Vagina (tissue), 2 donors: ENCODE measurements at regions not wholly inside any gene's neighbourhood (a gene's known extent, or its start where the extent isn't known, plus 50 kb on each side); places are given as distances from the start of the nearest gene placed in this dataset.

ENCODE experiments used
- DNase-seq, 2 donors: peaks; one replicate each; pipeline ENCODE4 v3.0.0-alpha.2; 2017; ENCODE audit errors: extremely low spot score in 2 of 2
- H3K27ac ChIP-seq: fragments of 200-600 bp; sonication (generic); one replicate; pipeline ENCODE4 v1.5.1; 2019
- H3K27me3 ChIP-seq: fragments of 200-600 bp; sonication (generic); one replicate; pipeline ENCODE4 v1.5.1; 2019
- H3K36me3 ChIP-seq, 2 donors: fragments of 200-600 bp; sonication (generic); one replicate each; pipeline ENCODE4 v1.5.1; 2017 to 2019
- H3K4me1 ChIP-seq: fragments of 200-600 bp; sonication (generic); one replicate; pipeline ENCODE4 v1.5.1; 2019
- H3K4me3 ChIP-seq, 2 donors: fragments of 200-600 bp; sonication (generic); 1 replicate in 1 of 2; 2 replicates in 1 of 2; pipeline ENCODE4 v1.5.1; 2016 to 2019
- H3K9me3 ChIP-seq: fragments of 200-600 bp; sonication (generic); one replicate; pipeline ENCODE4 v1.5.1; 2019
- CTCF ChIP-seq, 3 experiments: fragments of 450-650 bp in 2 of 3; fragments of 200-600 bp in 1 of 3; sonication (generic) in 1 of 3; IDR thresholded peaks; one replicate each; pipeline ENCODE4 v1.5.1; 2017 to 2019; ENCODE audit warnings: antibody characterized with exemption in 3 of 3, mild to moderate bottlenecking in 2 of 3, moderate library complexity in 2 of 3
- POLR2A ChIP-seq, 2 donors: fragments of 450-650 bp; IDR thresholded peaks; one replicate each; pipeline ENCODE4 v1.6.1; 2017; ENCODE audit warnings: antibody characterized with exemption in 2 of 2, mild to moderate bottlenecking in 2 of 2, moderate library complexity in 2 of 2
- POLR2AphosphoS5 ChIP-seq, 2 donors: sonication (generic); formaldehyde crosslinking; IDR thresholded peaks; one replicate each; pipeline ENCODE4 v1.9.0; 2017; ENCODE audit warnings: antibody characterized with exemption in 2 of 2, mild to moderate bottlenecking in 2 of 2, low read depth in 1 of 2; ENCODE audit not compliant: insufficient read depth in 1 of 2
- intact Hi-C: fragments of 100-400 bp; cut with DNase I; formaldehyde crosslinking; loops from one replicate; pipeline ENCODE4 v1.15.1; 2023

GRCh38 chr3:168552251-168552650 is 456.5 kb upstream of the GOLIM4 start:
- Histone ChIP-seq H3K36me3 (no peaks in the 10 kb centered on the region), H3K27ac (no peak overlapping the region), H3K4me3 (no peak overlapping the region), H3K27me3 (no peaks in the 10 kb centered on the region), H3K9me3 (no peaks in the 10 kb centered on the region), H3K4me1 (no peaks in the 10 kb centered on the region)
- intact Hi-C loops: no loop called here
- DNase-seq: no peak
- TF ChIP-seq POLR2AphosphoS5 (IDR thresholded peaks at IDR 0.05; ENCODE audit: insufficient read depth in 1 of 2, low read depth in 1 of 2) (no peak), POLR2A (IDR thresholded peaks at IDR 0.05) (no peak), CTCF (IDR thresholded peaks at IDR 0.05) (no peak)

GRCh38 chr3:168548719-168549118 is 453.0 kb upstream of the GOLIM4 start:
- intact Hi-C loops: no loop called here
- Histone ChIP-seq H3K27ac (no peak overlapping the region), H3K36me3 (no peaks in the 10 kb centered on the region), H3K27me3 (no peaks in the 10 kb centered on the region), H3K4me1 (no peaks in the 10 kb centered on the region), H3K9me3 (no peaks in the 10 kb centered on the region), H3K4me3 (no peak overlapping the region)
- no peak for DNase-seq
- TF ChIP-seq POLR2A (IDR thresholded peaks at IDR 0.05): no peak

- Histone ChIP-seq H3K9me3 (no peaks in the 10 kb centered on the region), H3K27ac (no peak overlapping the region), H3K4me1 (no peaks in the 10 kb centered on the region), H3K4me3 (no peak overlapping the region), H3K36me3 (no peaks in the 10 kb centered on the region), H3K27me3 (no peaks in the 10 kb centered on the region)
- TF ChIP-seq CTCF (IDR thresholded peaks at IDR 0.05) (no peak), POLR2AphosphoS5 (IDR thresholded peaks at IDR 0.05; ENCODE audit: insufficient read depth in 1 of 2, low read depth in 1 of 2) (no peak), POLR2A (IDR thresholded peaks at IDR 0.05) (no peak)
- intact Hi-C loops: no loop called here
- no peak for DNase-seq
Measured at GRCh38 chr3:168546707-168547106, 451.0 kb upstream of the GOLIM4 start.

- Histone ChIP-seq H3K27ac (no peak overlapping the region), H3K4me1 (no peaks in the 10 kb centered on the region), H3K27me3 (no peaks in the 10 kb centered on the region), H3K4me3 (no peak overlapping the region), H3K9me3 (no peaks in the 10 kb centered on the region), H3K36me3 (no peaks in the 10 kb centered on the region)
- no peak for DNase-seq
- TF ChIP-seq POLR2AphosphoS5 (IDR thresholded peaks at IDR 0.05; ENCODE audit: insufficient read depth in 1 of 2, low read depth in 1 of 2): no peak
- TF ChIP-seq CTCF (IDR thresholded peaks at IDR 0.05): no peak
- intact Hi-C loops: no loop called here
Measured at GRCh38 chr3:168545591-168545990, 449.9 kb upstream of the GOLIM4 start.

- Histone ChIP-seq H3K27ac (no peak overlapping the region), H3K36me3 (no peaks in the 10 kb centered on the region), H3K4me1 (no peaks in the 10 kb centered on the region), H3K27me3 (no peaks in the 10 kb centered on the region), H3K4me3 (no peak overlapping the region), H3K9me3 (no peaks in the 10 kb centered on the region)
- intact Hi-C loops: no loop called here
- TF ChIP-seq POLR2AphosphoS5 (IDR thresholded peaks at IDR 0.05; ENCODE audit: insufficient read depth in 1 of 2, low read depth in 1 of 2) (no peak), POLR2A (IDR thresholded peaks at IDR 0.05) (no peak), CTCF (IDR thresholded peaks at IDR 0.05) (no peak)
- DNase-seq: no peak
Measured at GRCh38 chr3:168544097-168544957, 448.6 kb upstream of the GOLIM4 start.
